Suprapubic skin (tissue), 4 donors: ENCODE measurements at regions not wholly inside any gene's neighbourhood (a gene's known extent, or its start where the extent isn't known, plus 50 kb on each side); places are given as distances from the start of the nearest gene placed in this dataset.

Source experiments
- EP300 ChIP-seq: sonication (generic); formaldehyde crosslinking; IDR thresholded peaks from one replicate; pipeline ENCODE4 v1.6.1; 2017; ENCODE audit warnings: antibody characterized with exemption
- POLR2A ChIP-seq, 2 donors: fragments of 450-650 bp; IDR thresholded peaks; one replicate each; pipeline ENCODE4 v1.6.1; 2017; ENCODE audit warnings: antibody characterized with exemption in 2 of 2, mild to moderate bottlenecking in 2 of 2, moderate library complexity in 2 of 2
- POLR2AphosphoS5 ChIP-seq, 3 donors: sonication (generic); formaldehyde crosslinking; IDR thresholded peaks; one replicate each; pipeline ENCODE4 v1.6.1; 2017; ENCODE audit warnings: antibody characterized with exemption in 3 of 3
- TF ChIP-seq, protein P1 (sequence below), 2 donors: fragments of 200-600 bp in 1 of 2; fragments of 450-650 bp in 1 of 2; sonication (generic) in 1 of 2; IDR thresholded peaks; one replicate each; pipeline ENCODE4 v1.5.1; 2016 to 2019; ENCODE audit warnings: antibody characterized with exemption in 2 of 2, mild to moderate bottlenecking in 1 of 2, moderate library complexity in 1 of 2

GRCh38 chr6:87784690-87785089 is 82.7 kb upstream of the AKIRIN2 start:
- TF ChIP-seq EP300: no peak
- TF ChIP-seq, protein P1, sequence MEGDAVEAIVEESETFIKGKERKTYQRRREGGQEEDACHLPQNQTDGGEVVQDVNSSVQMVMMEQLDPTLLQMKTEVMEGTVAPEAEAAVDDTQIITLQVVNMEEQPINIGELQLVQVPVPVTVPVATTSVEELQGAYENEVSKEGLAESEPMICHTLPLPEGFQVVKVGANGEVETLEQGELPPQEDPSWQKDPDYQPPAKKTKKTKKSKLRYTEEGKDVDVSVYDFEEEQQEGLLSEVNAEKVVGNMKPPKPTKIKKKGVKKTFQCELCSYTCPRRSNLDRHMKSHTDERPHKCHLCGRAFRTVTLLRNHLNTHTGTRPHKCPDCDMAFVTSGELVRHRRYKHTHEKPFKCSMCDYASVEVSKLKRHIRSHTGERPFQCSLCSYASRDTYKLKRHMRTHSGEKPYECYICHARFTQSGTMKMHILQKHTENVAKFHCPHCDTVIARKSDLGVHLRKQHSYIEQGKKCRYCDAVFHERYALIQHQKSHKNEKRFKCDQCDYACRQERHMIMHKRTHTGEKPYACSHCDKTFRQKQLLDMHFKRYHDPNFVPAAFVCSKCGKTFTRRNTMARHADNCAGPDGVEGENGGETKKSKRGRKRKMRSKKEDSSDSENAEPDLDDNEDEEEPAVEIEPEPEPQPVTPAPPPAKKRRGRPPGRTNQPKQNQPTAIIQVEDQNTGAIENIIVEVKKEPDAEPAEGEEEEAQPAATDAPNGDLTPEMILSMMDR (IDR thresholded peaks at IDR 0.05): no peak
- TF ChIP-seq POLR2AphosphoS5 (IDR thresholded peaks at IDR 0.05): no peak
- no peak for TF ChIP-seq POLR2A (IDR thresholded peaks at IDR 0.05)
